HepG2 (cell line): ENCODE measurements at regions not wholly inside any gene's neighbourhood (a gene's known extent, or its start where the extent isn't known, plus 50 kb on each side); places are given as distances from the start of the nearest gene placed in this dataset.

Experiments
- ARNTL ChIP-seq: sonication (generic); formaldehyde crosslinking; IDR thresholded peaks from 2 replicates; pipeline ENCODE4 v1.4.0; 2020; ENCODE audit warnings: mild to moderate bottlenecking, missing genetic modification reagents
- ETV5 ChIP-seq: IDR thresholded peaks from 2 replicates; pipeline ENCODE4 v1.6.1; 2018; ENCODE audit warnings: missing biosample characterization, missing genetic modification reagents, inconsistent platforms, borderline replicate concordance
- FOSL2 ChIP-seq: sonication (generic); formaldehyde crosslinking; IDR thresholded peaks from 2 replicates; pipeline ENCODE4 v1.4.0; 2020; ENCODE audit warnings: missing genetic modification reagents
- HMGXB3 ChIP-seq: sonication (generic); formaldehyde crosslinking; IDR thresholded peaks from 2 replicates; pipeline ENCODE4 v1.4.0; 2020; ENCODE audit warnings: missing genetic modification reagents, borderline replicate concordance
- KDM4B ChIP-seq: sonication (generic); formaldehyde crosslinking; IDR thresholded peaks from 2 replicates; pipeline ENCODE4 v1.4.0; 2020; ENCODE audit warnings: missing genetic modification reagents
- MBD4 ChIP-seq: IDR thresholded peaks from 2 replicates; pipeline ENCODE4 v1.6.1; 2012; ENCODE audit warnings: low read length, inconsistent platforms, borderline replicate concordance
- RBM39 ChIP-seq: fragments of 200-400 bp; formaldehyde crosslinking; IDR thresholded peaks from one replicate; pipeline ENCODE4 v1.6.1; 2018; ENCODE audit warnings: antibody characterized with exemption, mild to moderate bottlenecking, low read depth, low read length; ENCODE audit not compliant: poor library complexity, severe bottlenecking
- SP4 ChIP-seq: sonication (generic); formaldehyde crosslinking; IDR thresholded peaks from 2 replicates; pipeline ENCODE4 v1.8.1; 2023; ENCODE audit warnings: mild to moderate bottlenecking, missing genetic modification reagents
- SRSF1 ChIP-seq: fragments of 200-400 bp; formaldehyde crosslinking; optimal IDR thresholded peaks from 2 replicates; pipeline ENCODE3; 2017; ENCODE audit warnings: mild to moderate bottlenecking, low read depth, low read length, moderate library complexity
- SRSF9 ChIP-seq: fragments of 200-400 bp; formaldehyde crosslinking; IDR thresholded peaks from 2 replicates; pipeline ENCODE4 v1.6.1; 2018; ENCODE audit warnings: borderline replicate concordance, mild to moderate bottlenecking, low read depth, low read length; ENCODE audit not compliant: insufficient read depth, poor library complexity, severe bottlenecking
- TBL1XR1 ChIP-seq: fragments of 150-350 bp; IDR thresholded peaks from 2 replicates; pipeline ENCODE4 v1.6.1; 2014; ENCODE audit warnings: borderline replicate concordance, low read length; ENCODE audit not compliant: partially characterized antibody
- ZBTB42 ChIP-seq: sonication (generic); formaldehyde crosslinking; IDR thresholded peaks from 2 replicates; pipeline ENCODE4 v1.5.0; 2020; ENCODE audit warnings: mild to moderate bottlenecking, missing genetic modification reagents
- ZNF12 ChIP-seq: sonication (generic); formaldehyde crosslinking; IDR thresholded peaks from 2 replicates; pipeline ENCODE4 v1.5.0; 2020; ENCODE audit warnings: missing genetic modification reagents
- ZNF160 ChIP-seq: sonication (generic); formaldehyde crosslinking; IDR thresholded peaks from 2 replicates; pipeline ENCODE4 v1.8.0; 2022; ENCODE audit warnings: mild to moderate bottlenecking, inconsistent platforms, missing genetic modification reagents
- ZNF18 ChIP-seq: sonication (generic); formaldehyde crosslinking; IDR thresholded peaks from 2 replicates; pipeline ENCODE4 v1.8.0; 2022; ENCODE audit warnings: mild to moderate bottlenecking, missing genetic modification reagents; ENCODE audit not compliant: insufficient replicate concordance
- ZNF335 ChIP-seq: sonication (generic); formaldehyde crosslinking; IDR thresholded peaks from 2 replicates; pipeline ENCODE4 v1.4.0; 2020; ENCODE audit warnings: missing genetic modification reagents
- ZNF431 ChIP-seq: sonication (generic); formaldehyde crosslinking; IDR thresholded peaks from 2 replicates; pipeline ENCODE4 v1.9.0; 2022; ENCODE audit warnings: missing genetic modification reagents, low read depth, mild to moderate bottlenecking, borderline replicate concordance
- ZNF556 ChIP-seq: sonication (generic); formaldehyde crosslinking; IDR thresholded peaks from 2 replicates; pipeline ENCODE4 v1.4.0; 2020; ENCODE audit warnings: mild to moderate bottlenecking, missing genetic modification reagents, borderline replicate concordance
- ZNF619 ChIP-seq: sonication (generic); formaldehyde crosslinking; IDR thresholded peaks from 2 replicates; pipeline ENCODE4 v1.4.0; 2020; ENCODE audit warnings: mild to moderate bottlenecking, missing genetic modification reagents
- ZNF761 ChIP-seq: sonication (generic); formaldehyde crosslinking; conservative IDR thresholded peaks from 2 replicates; pipeline ENCODE4 v1.4.0; 2020; ENCODE audit warnings: mild to moderate bottlenecking, missing genetic modification reagents
- ZNF83 ChIP-seq: sonication (generic); formaldehyde crosslinking; IDR thresholded peaks from 2 replicates; pipeline ENCODE4 v1.4.0; 2020; ENCODE audit warnings: missing genetic modification reagents, mild to moderate bottlenecking, borderline replicate concordance
- TF ChIP-seq, protein P1 (sequence below): sonication (generic); formaldehyde crosslinking; IDR thresholded peaks from 2 replicates; pipeline ENCODE4 v1.4.0; 2020; ENCODE audit warnings: missing genetic modification reagents
- TF ChIP-seq, protein P2 (sequence below): sonication (generic); formaldehyde crosslinking; IDR thresholded peaks from 2 replicates; pipeline ENCODE4 v1.4.0; 2020; ENCODE audit warnings: missing genetic modification reagents

- TF ChIP-seq TBL1XR1: no peak
- TF ChIP-seq KDM4B (CRISPR knock-in tag): no peak
- no peak for TF ChIP-seq ZNF556 (CRISPR knock-in tag)
- no peak for TF ChIP-seq ZNF335 (CRISPR knock-in tag)
- TF ChIP-seq ZNF160 (CRISPR knock-in tag): no peak
- no peak for TF ChIP-seq ZNF431 (CRISPR knock-in tag)
- peak; percentile 44; the same call in 1 of the 2 replicates for TF ChIP-seq ETV5 (CRISPR knock-in tag)
- TF ChIP-seq ZNF18 (CRISPR knock-in tag): no peak
- TF ChIP-seq MBD4: no peak
- TF ChIP-seq, protein P1, sequence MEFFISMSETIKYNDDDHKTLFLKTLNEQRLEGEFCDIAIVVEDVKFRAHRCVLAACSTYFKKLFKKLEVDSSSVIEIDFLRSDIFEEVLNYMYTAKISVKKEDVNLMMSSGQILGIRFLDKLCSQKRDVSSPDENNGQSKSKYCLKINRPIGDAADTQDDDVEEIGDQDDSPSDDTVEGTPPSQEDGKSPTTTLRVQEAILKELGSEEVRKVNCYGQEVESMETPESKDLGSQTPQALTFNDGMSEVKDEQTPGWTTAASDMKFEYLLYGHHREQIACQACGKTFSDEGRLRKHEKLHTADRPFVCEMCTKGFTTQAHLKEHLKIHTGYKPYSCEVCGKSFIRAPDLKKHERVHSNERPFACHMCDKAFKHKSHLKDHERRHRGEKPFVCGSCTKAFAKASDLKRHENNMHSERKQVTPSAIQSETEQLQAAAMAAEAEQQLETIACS (CRISPR knock-in tag): no peak
- TF ChIP-seq, protein P2, sequence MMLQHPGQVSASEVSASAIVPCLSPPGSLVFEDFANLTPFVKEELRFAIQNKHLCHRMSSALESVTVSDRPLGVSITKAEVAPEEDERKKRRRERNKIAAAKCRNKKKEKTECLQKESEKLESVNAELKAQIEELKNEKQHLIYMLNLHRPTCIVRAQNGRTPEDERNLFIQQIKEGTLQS (CRISPR knock-in tag): peak; percentile 87
- peak; percentile 99 for TF ChIP-seq FOSL2 (CRISPR knock-in tag)
- no peak for TF ChIP-seq ZNF619 (CRISPR knock-in tag)
- TF ChIP-seq RBM39: no peak
- no peak for TF ChIP-seq SRSF1
- TF ChIP-seq ZBTB42 (CRISPR knock-in tag): no peak
- 0 out of 2 replicates have a peak, but pooled peaks have one; percentile 24 for TF ChIP-seq ARNTL (CRISPR knock-in tag)
- TF ChIP-seq SRSF9: no peak
- no peak; the same call in 1 of the 2 replicates for TF ChIP-seq ZNF761 (CRISPR knock-in tag)
- TF ChIP-seq SP4 (CRISPR knock-in tag): no peak
- no peak for TF ChIP-seq ZNF83 (CRISPR knock-in tag)
- no peak for TF ChIP-seq HMGXB3
- peak; percentile 60; the same call in 1 of the 2 replicates for TF ChIP-seq ZNF12
These were observed 77.6 kb upstream of the SEMA6A start (continued) for GRCh38 chr5:116652196-116652729.
